IPS-18c (cell line): ENCODE measurements at regions not wholly inside any gene's neighbourhood (a gene's known extent, or its start where the extent isn't known, plus 50 kb on each side); places are given as distances from the start of the nearest gene placed in this dataset.

Experiments
- H3K4me3 ChIP-seq: 2 replicates; pipeline ENCODE4 v1.7.0; 2013; ENCODE audit warnings: low read depth, mild to moderate bottlenecking, low read length, moderate library complexity; ENCODE audit not compliant: insufficient read depth
- H3K9me3 ChIP-seq: one replicate; pipeline ENCODE4 v1.6.1; 2013; ENCODE audit warnings: mild to moderate bottlenecking, low read length, moderate library complexity; ENCODE audit not compliant: control insufficient read depth, insufficient read depth

DNA sequence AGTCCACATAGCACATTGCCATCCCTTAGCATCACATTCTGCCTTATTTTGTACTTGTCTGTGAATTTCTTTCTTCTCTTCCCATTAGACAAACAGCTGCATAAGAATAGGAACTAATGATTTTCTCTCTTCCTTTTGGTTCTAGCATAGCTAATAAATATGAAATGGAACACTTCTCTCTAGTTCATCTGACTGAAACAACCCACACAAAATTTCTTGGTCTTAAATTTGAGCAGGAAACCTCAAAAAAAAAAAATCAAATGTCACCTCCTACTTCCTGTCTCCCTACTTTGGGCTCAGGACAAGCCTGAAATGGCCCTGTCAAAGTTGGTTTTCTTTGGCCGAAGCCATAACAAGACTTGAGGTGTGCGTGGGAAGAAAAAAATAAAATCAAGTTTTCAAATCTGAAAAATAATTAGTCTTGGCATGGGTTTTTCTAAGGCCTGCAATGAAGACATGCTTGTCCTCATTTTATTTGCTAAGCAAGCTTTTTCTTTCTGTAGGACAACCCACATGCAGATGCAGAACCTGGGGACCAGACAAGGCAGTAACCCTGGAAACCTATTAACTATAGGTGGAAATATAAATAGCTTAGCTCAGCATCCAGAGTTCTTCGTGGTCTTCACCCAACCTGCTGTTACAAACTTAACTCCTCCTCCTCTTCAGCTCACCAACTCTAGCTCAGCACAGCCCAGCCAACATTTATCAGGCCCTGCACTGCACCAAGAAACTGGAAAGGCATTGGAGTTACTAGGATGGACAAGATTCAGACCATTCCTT, 523.5 kb upstream of the KLF4 start:
- Histone ChIP-seq H3K4me3 (no peak overlapping the region), H3K9me3 (no peaks in the 10 kb centered on the region)

GRCh38 chr9:108012405-108012804, 522.8 kb upstream of the KLF4 start:
- H3K4me3 ChIP-seq, result no peak overlapping the region
- H3K9me3 ChIP-seq, result no peaks in the 10 kb centered on the region

GRCh38 chr9:108003526-108003925, 514.0 kb upstream of the KLF4 start:
- no peak overlapping the region for H3K4me3 ChIP-seq
- no peaks in the 10 kb centered on the region for H3K9me3 ChIP-seq

GRCh38 chr9:108002371-108002956, 512.9 kb upstream of the KLF4 start:
- H3K4me3 ChIP-seq, result no peak overlapping the region
- no peaks in the 10 kb centered on the region for H3K9me3 ChIP-seq

DNA sequence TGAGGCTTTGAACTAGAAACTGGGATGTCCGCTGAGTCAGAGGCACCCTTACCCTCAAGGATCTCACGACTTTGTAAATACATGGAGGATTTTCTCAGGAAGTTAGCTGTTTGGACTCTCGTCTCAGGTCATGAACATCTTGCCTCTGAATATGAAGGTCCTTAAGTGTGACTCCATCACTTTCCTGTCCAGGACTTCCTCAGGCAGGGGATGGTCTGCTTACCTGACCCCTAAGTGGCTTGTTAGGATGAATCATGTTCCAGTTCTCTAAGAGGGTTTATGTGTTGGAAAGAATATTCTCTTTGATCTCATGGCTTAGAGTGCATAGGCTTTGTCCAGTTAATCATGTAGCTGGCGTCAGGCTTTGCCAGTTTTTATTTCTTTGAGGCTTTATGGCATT, 511.7 kb upstream of the KLF4 start:
- Histone ChIP-seq H3K9me3 (no peaks in the 10 kb centered on the region), H3K4me3 (no peak overlapping the region)

GRCh38 chr9:107999890-108000289, 510.3 kb upstream of the KLF4 start:
- H3K9me3 ChIP-seq, result no peaks in the 10 kb centered on the region
- H3K4me3 ChIP-seq, result no peak overlapping the region

- H3K4me3 ChIP-seq, result no peak overlapping the region
- H3K9me3 ChIP-seq, result no peaks in the 10 kb centered on the region
Measured at GRCh38 chr9:107999011-107999410, 509.4 kb upstream of the KLF4 start.

DNA sequence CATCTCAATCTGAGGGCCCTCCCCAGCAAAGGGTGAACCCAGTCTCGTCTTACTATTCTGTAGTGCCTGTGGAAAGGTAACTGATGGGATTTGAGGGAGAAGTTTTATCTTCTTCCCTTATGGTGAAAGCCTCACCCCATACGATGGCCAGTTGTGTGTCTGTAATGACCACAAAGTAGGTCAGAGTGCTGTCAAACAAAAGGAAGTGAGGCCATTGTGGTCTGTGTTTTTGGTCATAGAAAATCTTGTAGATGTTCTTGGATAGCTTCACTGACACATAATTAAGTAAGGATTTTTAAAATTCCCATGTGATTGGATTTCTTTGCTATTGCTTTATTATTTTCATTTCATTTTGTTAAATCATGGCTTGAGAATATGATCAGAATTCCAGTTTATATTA, 505.1 kb upstream of the KLF4 start:
- H3K9me3 ChIP-seq, result no peaks in the 10 kb centered on the region

GRCh38 chr9:107992271-107992670, 502.7 kb upstream of the KLF4 start:
- H3K9me3 ChIP-seq, result no peaks in the 10 kb centered on the region
- H3K4me3 ChIP-seq, result no peak overlapping the region

More for the DNA sequence above, 505.1 kb upstream of the KLF4 start:
- H3K4me3 ChIP-seq, result no peak overlapping the region

GRCh38 chr9:107991581-107991980, 502.0 kb upstream of the KLF4 start:
- no peak overlapping the region for H3K4me3 ChIP-seq
- no peaks in the 10 kb centered on the region for H3K9me3 ChIP-seq

DNA sequence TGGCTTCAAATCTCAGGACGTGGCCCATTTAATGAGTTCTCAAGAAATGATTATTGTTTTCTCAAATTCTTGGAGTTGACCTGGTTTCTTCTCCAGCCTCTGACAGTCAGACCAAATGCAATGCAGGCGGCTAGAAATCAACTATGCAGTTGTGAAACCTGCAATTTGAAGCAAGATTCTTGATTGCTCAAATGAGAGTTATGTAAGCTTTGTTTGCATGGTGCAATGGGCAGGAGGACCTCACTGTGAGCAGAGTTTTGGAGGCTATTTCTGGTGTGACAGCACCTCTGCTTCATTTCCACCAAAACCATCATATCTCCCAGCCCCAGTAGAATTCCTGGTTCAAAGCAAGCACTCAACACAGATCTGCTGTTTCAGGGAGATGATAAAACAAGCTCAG, 500.0 kb upstream of the KLF4 start:
- no peaks in the 10 kb centered on the region for H3K9me3 ChIP-seq

GRCh38 chr9:107989099-107989498, 499.5 kb upstream of the KLF4 start:
- no peak overlapping the region for H3K4me3 ChIP-seq
- no peaks in the 10 kb centered on the region for H3K9me3 ChIP-seq

More for the DNA sequence above, 500.0 kb upstream of the KLF4 start:
- no peak overlapping the region for H3K4me3 ChIP-seq

- Histone ChIP-seq H3K4me3 (no peak overlapping the region), H3K9me3 (no peaks in the 10 kb centered on the region)
Measured at GRCh38 chr9:107984956-107985355, 495.4 kb upstream of the KLF4 start.

GRCh38 chr9:107983762-107984161, 494.2 kb upstream of the KLF4 start:
- H3K9me3 ChIP-seq, result no peaks in the 10 kb centered on the region
- H3K4me3 ChIP-seq, result no peak overlapping the region

- Histone ChIP-seq H3K4me3 (no peak overlapping the region), H3K9me3 (no peaks in the 10 kb centered on the region)
Measured at GRCh38 chr9:107983181-107983603, 493.6 kb upstream of the KLF4 start.

GRCh38 chr9:107982745-107983144, 493.2 kb upstream of the KLF4 start:
- H3K9me3 ChIP-seq, result no peaks in the 10 kb centered on the region
- no peak overlapping the region for H3K4me3 ChIP-seq

DNA sequence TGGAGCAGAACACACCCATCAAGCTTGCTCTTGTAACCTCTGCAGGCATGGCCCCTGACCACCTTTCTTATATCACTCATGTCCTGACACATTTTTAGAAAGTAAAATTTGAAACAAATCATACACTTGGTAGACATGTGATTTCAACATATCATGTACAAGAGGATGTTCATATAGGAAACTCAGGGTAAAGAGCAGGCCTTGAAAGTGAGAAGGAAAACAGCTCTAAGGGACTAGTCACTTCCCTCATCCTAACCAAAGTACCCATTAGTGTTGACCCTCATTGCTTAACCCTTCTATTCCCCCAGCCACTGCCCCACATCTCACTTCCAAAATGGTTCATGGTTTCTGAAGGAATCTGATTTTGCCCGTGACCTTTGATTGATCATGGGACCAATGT, 492.4 kb upstream of the KLF4 start:
- no peak overlapping the region for H3K4me3 ChIP-seq
- H3K9me3 ChIP-seq, result no peaks in the 10 kb centered on the region

- no peaks in the 10 kb centered on the region for H3K9me3 ChIP-seq
- no peak overlapping the region for H3K4me3 ChIP-seq
Measured at GRCh38 chr9:107980984-107981383, 491.4 kb upstream of the KLF4 start.

DNA sequence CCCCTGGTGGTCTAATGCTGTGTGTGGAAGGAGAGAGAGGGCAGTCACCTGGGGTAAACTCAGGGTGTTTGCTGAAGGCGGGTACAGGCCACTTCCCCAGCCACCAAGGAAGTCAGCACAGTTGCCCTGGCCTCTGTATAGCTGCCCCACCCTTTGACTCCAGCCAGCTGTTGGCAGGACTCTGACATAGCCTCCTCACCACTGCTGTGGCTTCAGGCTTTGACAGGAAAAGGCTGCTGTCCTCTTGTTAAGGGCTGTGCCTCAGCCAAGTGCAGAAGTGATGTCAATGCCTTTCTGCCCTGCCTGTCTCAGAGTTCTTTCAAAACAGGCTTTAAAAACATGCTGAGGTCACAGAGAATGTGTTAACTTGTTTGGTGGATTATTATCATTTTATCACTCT, 487.2 kb upstream of the KLF4 start:
- no peaks in the 10 kb centered on the region for H3K9me3 ChIP-seq
- H3K4me3 ChIP-seq, result no peak overlapping the region
